OCI-LY7 (cell line): ENCODE measurements at regions not wholly inside any gene's neighbourhood (a gene's known extent, or its start where the extent isn't known, plus 50 kb on each side); places are given as distances from the start of the nearest gene placed in this dataset.

Source experiments
- EZH2phosphoT487 ChIP-seq: fragments of 200-600 bp; sonication (generic); IDR thresholded peaks from 2 replicates; pipeline ENCODE4 v1.6.1; 2018; ENCODE audit warnings: low read depth, borderline replicate concordance, mild to moderate bottlenecking, mixed run types, antibody characterized with exemption, low read length, moderate library complexity, mixed read lengths
- TF ChIP-seq, protein P1 (sequence below): fragments of 200-600 bp; sonication (generic); conservative IDR thresholded peaks from 2 replicates; pipeline ENCODE4 v1.5.1; 2014; ENCODE audit warnings: mild to moderate bottlenecking, antibody characterized with exemption, low read length, moderate library complexity, mixed read lengths

- TF ChIP-seq, protein P1, sequence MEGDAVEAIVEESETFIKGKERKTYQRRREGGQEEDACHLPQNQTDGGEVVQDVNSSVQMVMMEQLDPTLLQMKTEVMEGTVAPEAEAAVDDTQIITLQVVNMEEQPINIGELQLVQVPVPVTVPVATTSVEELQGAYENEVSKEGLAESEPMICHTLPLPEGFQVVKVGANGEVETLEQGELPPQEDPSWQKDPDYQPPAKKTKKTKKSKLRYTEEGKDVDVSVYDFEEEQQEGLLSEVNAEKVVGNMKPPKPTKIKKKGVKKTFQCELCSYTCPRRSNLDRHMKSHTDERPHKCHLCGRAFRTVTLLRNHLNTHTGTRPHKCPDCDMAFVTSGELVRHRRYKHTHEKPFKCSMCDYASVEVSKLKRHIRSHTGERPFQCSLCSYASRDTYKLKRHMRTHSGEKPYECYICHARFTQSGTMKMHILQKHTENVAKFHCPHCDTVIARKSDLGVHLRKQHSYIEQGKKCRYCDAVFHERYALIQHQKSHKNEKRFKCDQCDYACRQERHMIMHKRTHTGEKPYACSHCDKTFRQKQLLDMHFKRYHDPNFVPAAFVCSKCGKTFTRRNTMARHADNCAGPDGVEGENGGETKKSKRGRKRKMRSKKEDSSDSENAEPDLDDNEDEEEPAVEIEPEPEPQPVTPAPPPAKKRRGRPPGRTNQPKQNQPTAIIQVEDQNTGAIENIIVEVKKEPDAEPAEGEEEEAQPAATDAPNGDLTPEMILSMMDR: no peak
- no peak for TF ChIP-seq EZH2phosphoT487
Observed at GRCh38 chr6:45783716-45784115, 231.9 kb downstream of the CLIC5 start.
